ENCODE measurements at regions not wholly inside any gene's neighbourhood (a gene's known extent, or its start where the extent isn't known, plus 50 kb on each side); places are given as distances from the start of the nearest gene placed in this dataset.

GRCh38 chr2:88832992-88833389, 141.5 kb downstream of the RPIA start:
- no peaks in the 10 kb centered on the region for H3K4me1 ChIP-seq
- Mint-ChIP-seq H3K27me3 (ENCODE audit: insufficient read depth, unreplicated experiment) (peaks cover 3% of the 10 kb centered on the region), H3K4me3 (ENCODE audit: unreplicated experiment) (no peak overlapping the region), H3K9me3 (ENCODE audit: unreplicated experiment) (no peaks in the 10 kb centered on the region), H3K4me1 (ENCODE audit: low read depth, unreplicated experiment) (no peaks in the 10 kb centered on the region), H3K36me3 (ENCODE audit: insufficient read depth, unreplicated experiment) (no peaks in the 10 kb centered on the region), H3K27ac (ENCODE audit: unreplicated experiment) (no peak overlapping the region)
- ChIA-PET POLR2A (no interaction called here), CTCF (interaction anchor here (0.6 kb wide), 1 partner anchor 110 kb away, joined by 3 read pairs; no protein-coding TSS in a partner anchor)
- H3K9me3 ChIP-seq, result no peaks in the 10 kb centered on the region
- no peak overlapping the region for H3K4me3 ChIP-seq (ENCODE audit: low read depth, low read length)
- no TSS peak for BruUV-seq (replicated peaks)
- intact Hi-C loops (cut with micrococcal nuclease; ENCODE audit: unreplicated experiment), result loop anchor here (2.0 kb wide), 1 partner anchor 42 kb away; no protein-coding TSS in a partner anchor
- DNase-seq, result no peak
- no peaks in the 10 kb centered on the region for H3K27me3 ChIP-seq (replicated peaks; ENCODE audit: control insufficient read depth, insufficient read depth, low read length)
- H3K36me3 ChIP-seq (ENCODE audit: control insufficient read depth, insufficient read depth, low read length), result no peaks in the 10 kb centered on the region
- no peak for TF ChIP-seq CTCF (IDR thresholded peaks at IDR 0.05; ENCODE audit: insufficient read depth in 1 of 2, low read depth in 1 of 2, low read length in 1 of 2, severe bottlenecking in 1 of 2, unreplicated experiment in 1 of 2)

DNA sequence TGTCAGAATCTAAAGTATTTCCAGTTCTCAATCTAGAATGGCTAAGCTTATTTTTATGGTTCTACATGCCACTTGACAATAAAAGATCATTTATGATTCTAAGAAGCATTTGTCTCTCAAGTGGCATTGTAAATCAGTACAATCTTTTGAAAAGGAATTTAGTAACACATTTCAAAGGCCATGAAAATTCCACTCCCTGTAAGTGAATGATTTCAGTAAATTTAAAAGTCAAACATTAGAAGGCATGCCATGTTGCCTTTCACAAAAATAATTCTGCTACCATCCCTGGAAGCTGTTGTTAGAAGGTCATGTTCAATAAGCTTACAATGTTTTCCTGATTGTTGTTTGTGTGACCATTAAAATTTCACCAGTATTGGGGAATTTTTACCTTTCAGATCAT, 142.9 kb downstream of the RPIA start:
- H3K9me3 ChIP-seq, result no peaks in the 10 kb centered on the region
- H3K4me3 Mint-ChIP-seq (ENCODE audit: unreplicated experiment), result no peak overlapping the region
- no TSS peak for BruUV-seq (replicated peaks)
- no peaks in the 10 kb centered on the region for H3K27me3 ChIP-seq (replicated peaks; ENCODE audit: control insufficient read depth, insufficient read depth, low read length)
- H3K4me1 Mint-ChIP-seq (ENCODE audit: low read depth, unreplicated experiment), result no peaks in the 10 kb centered on the region
- DNase-seq, result no peak
- no peaks in the 10 kb centered on the region for H3K9me3 Mint-ChIP-seq (ENCODE audit: unreplicated experiment)
- POLR2A ChIA-PET, result no interaction called here
- no peak overlapping the region for H3K4me3 ChIP-seq (ENCODE audit: low read depth, low read length)
- H3K36me3 ChIP-seq (ENCODE audit: control insufficient read depth, insufficient read depth, low read length), result no peaks in the 10 kb centered on the region
- CTCF ChIA-PET, result no interaction called here
- TF ChIP-seq CTCF (IDR thresholded peaks at IDR 0.05; ENCODE audit: insufficient read depth in 1 of 2, low read depth in 1 of 2, low read length in 1 of 2, severe bottlenecking in 1 of 2, unreplicated experiment in 1 of 2), result no peak
- intact Hi-C loops (cut with micrococcal nuclease; ENCODE audit: unreplicated experiment), result no loop called here
- no peaks in the 10 kb centered on the region for H3K36me3 Mint-ChIP-seq (ENCODE audit: insufficient read depth, unreplicated experiment)
- peaks cover 7% of the 10 kb centered on the region for H3K27me3 Mint-ChIP-seq (ENCODE audit: insufficient read depth, unreplicated experiment)
- H3K4me1 ChIP-seq, result no peaks in the 10 kb centered on the region
- no peak overlapping the region for H3K27ac Mint-ChIP-seq (ENCODE audit: unreplicated experiment)

- CTCF ChIA-PET, result no interaction called here
- BruUV-seq (replicated peaks), result no TSS peak
Observed at GRCh38 chr2:88834866-88835265, 143.4 kb downstream of the RPIA start.

More at GRCh38 chr2:88834866-88835265, 143.4 kb downstream of the RPIA start:
- H3K4me1 ChIP-seq, result no peaks in the 10 kb centered on the region
- Mint-ChIP-seq H3K27me3 (ENCODE audit: insufficient read depth, unreplicated experiment) (peaks cover 8% of the 10 kb centered on the region), H3K36me3 (ENCODE audit: insufficient read depth, unreplicated experiment) (no peaks in the 10 kb centered on the region), H3K4me3 (ENCODE audit: unreplicated experiment) (no peak overlapping the region), H3K9me3 (ENCODE audit: unreplicated experiment) (no peaks in the 10 kb centered on the region), H3K27ac (ENCODE audit: unreplicated experiment) (no peak overlapping the region), H3K4me1 (ENCODE audit: low read depth, unreplicated experiment) (no peaks in the 10 kb centered on the region)
- intact Hi-C loops (cut with micrococcal nuclease; ENCODE audit: unreplicated experiment), result no loop called here
- TF ChIP-seq CTCF (IDR thresholded peaks at IDR 0.05; ENCODE audit: insufficient read depth in 1 of 2, low read depth in 1 of 2, low read length in 1 of 2, severe bottlenecking in 1 of 2, unreplicated experiment in 1 of 2), result no peak
- DNase-seq, result no peak
- no peaks in the 10 kb centered on the region for H3K36me3 ChIP-seq (ENCODE audit: control insufficient read depth, insufficient read depth, low read length)
- H3K9me3 ChIP-seq, result no peaks in the 10 kb centered on the region
- POLR2A ChIA-PET, result no interaction called here
- no peak overlapping the region for H3K4me3 ChIP-seq (ENCODE audit: low read depth, low read length)
- no peaks in the 10 kb centered on the region for H3K27me3 ChIP-seq (replicated peaks; ENCODE audit: control insufficient read depth, insufficient read depth, low read length)
